WTC11 (cell line): ENCODE measurements at regions not wholly inside any gene's neighbourhood (a gene's known extent, or its start where the extent isn't known, plus 50 kb on each side); places are given as distances from the start of the nearest gene placed in this dataset.

Source experiments
- ATAC-seq: fragments of 200-7000 bp; cut with Tn5 transposase; 2 replicates; pipeline ENCODE4 v1.10.0; 2021; ENCODE audit warnings: mild to moderate bottlenecking, moderate library complexity
- CTCF ChIA-PET: fragments of 300-600 bp; sonication (Branson Sonifier 250); formaldehyde crosslinking; loops from one replicate; lab custom pipeline; 2021; ENCODE audit warnings: antibody characterized with exemption; lab: Charles Lee
- POLR2A ChIA-PET: fragments of 350-600 bp; sonication (Branson Sonifier 250); formaldehyde crosslinking; loops from one replicate; lab custom pipeline; 2021; ENCODE audit warnings: antibody characterized with exemption; lab: Charles Lee
- DNase-seq: peaks from one replicate; pipeline ENCODE4 v3.0.0; 2021; ENCODE audit warnings: low spot score
- H3K27ac Mint-ChIP-seq: 2 replicates; pipeline ENCODE4 v1.8.0; 2021; ENCODE audit warnings: mixed read lengths
- H3K27me3 Mint-ChIP-seq: 2 replicates; pipeline ENCODE4 v1.8.0; 2021; ENCODE audit warnings: low read depth, mild to moderate bottlenecking, moderate library complexity, mixed read lengths
- H3K36me3 Mint-ChIP-seq: 2 replicates; pipeline ENCODE4 v1.8.0; 2021; ENCODE audit warnings: mixed read lengths
- H3K4me1 Mint-ChIP-seq: 2 replicates; pipeline ENCODE4 v1.8.0; 2022; ENCODE audit warnings: mixed read lengths
- H3K4me3 Mint-ChIP-seq: 2 replicates; pipeline ENCODE4 v1.8.0; 2021; ENCODE audit warnings: mild to moderate bottlenecking, moderate library complexity, mixed read lengths
- H3K9me3 Mint-ChIP-seq: 2 replicates; pipeline ENCODE4 v1.8.0; 2021; ENCODE audit warnings: mixed read lengths
- CREM ChIP-seq: sonication (generic); formaldehyde crosslinking; IDR thresholded peaks from 2 replicates; pipeline ENCODE4 v1.8.1; 2022; ENCODE audit warnings: mild to moderate bottlenecking, missing genetic modification reagents, moderate library complexity
- CTCF ChIP-seq: fragments of 200-600 bp; IDR thresholded peaks from 2 replicates; pipeline ENCODE4 v1.8.0; 2022; ENCODE audit warnings: antibody characterized with exemption
- EMX1 ChIP-seq: fragments of 250-450 bp; sonication (Bioruptor Pico); IDR thresholded peaks from 2 replicates; pipeline ENCODE4 v1.8.0; 2021; ENCODE audit warnings: mild to moderate bottlenecking
- ERG ChIP-seq: fragments of 250-450 bp; sonication (Bioruptor Pico); IDR thresholded peaks from 2 replicates; pipeline ENCODE4 v1.8.0; 2021; ENCODE audit warnings: mild to moderate bottlenecking
- GTF2I ChIP-seq: fragments of 250-450 bp; sonication (Bioruptor Pico); conservative IDR thresholded peaks from 2 replicates; pipeline ENCODE4 v1.4.0; 2021; ENCODE audit warnings: mild to moderate bottlenecking
- HMGXB4 ChIP-seq: sonication (generic); formaldehyde crosslinking; IDR thresholded peaks from 2 replicates; pipeline ENCODE4 v1.8.1; 2023; ENCODE audit warnings: mild to moderate bottlenecking, moderate library complexity, missing genetic modification reagents
- JAZF1 ChIP-seq: fragments of 250-450 bp; sonication (Bioruptor Pico); IDR thresholded peaks from 2 replicates; pipeline ENCODE4 v1.9.0; 2021; ENCODE audit warnings: moderate library complexity, mild to moderate bottlenecking, inconsistent platforms
- JUN ChIP-seq: sonication (generic); formaldehyde crosslinking; IDR thresholded peaks from 2 replicates; pipeline ENCODE4 v1.8.0; 2023; ENCODE audit warnings: mild to moderate bottlenecking, missing genetic modification reagents
- MYBL2 ChIP-seq: sonication (generic); formaldehyde crosslinking; IDR thresholded peaks from 2 replicates; pipeline ENCODE4 v1.8.1; 2023; ENCODE audit warnings: mild to moderate bottlenecking, moderate library complexity, missing genetic modification reagents
- RELA ChIP-seq: sonication (generic); formaldehyde crosslinking; IDR thresholded peaks from 2 replicates; pipeline ENCODE4 v1.8.1; 2022; ENCODE audit warnings: missing genetic modification reagents, mild to moderate bottlenecking, borderline replicate concordance
- SMAD4 ChIP-seq: sonication (generic); formaldehyde crosslinking; IDR thresholded peaks from 2 replicates; pipeline ENCODE4 v1.8.0; 2022; ENCODE audit warnings: mild to moderate bottlenecking, missing genetic modification reagents
- TEAD1 ChIP-seq: sonication (generic); formaldehyde crosslinking; IDR thresholded peaks from 2 replicates; pipeline ENCODE4 v1.8.0; 2022; ENCODE audit warnings: mild to moderate bottlenecking, missing genetic modification reagents
- USF1 ChIP-seq: sonication (generic); formaldehyde crosslinking; IDR thresholded peaks from 2 replicates; pipeline ENCODE4 v1.8.0; 2022; ENCODE audit warnings: mild to moderate bottlenecking, missing genetic modification reagents
- ZBTB21 ChIP-seq: sonication (generic); formaldehyde crosslinking; IDR thresholded peaks from 2 replicates; pipeline ENCODE4 v1.8.1; 2023; ENCODE audit warnings: mild to moderate bottlenecking, missing genetic modification reagents, borderline replicate concordance
- ZNF263 ChIP-seq: sonication (generic); formaldehyde crosslinking; IDR thresholded peaks from 2 replicates; pipeline ENCODE4 v1.8.1; 2022; ENCODE audit warnings: low read depth, mild to moderate bottlenecking, moderate library complexity, missing genetic modification reagents
- TF ChIP-seq, protein P1 (sequence below): sonication (generic); formaldehyde crosslinking; IDR thresholded peaks from 2 replicates; pipeline ENCODE4 v1.8.1; 2023; ENCODE audit warnings: mild to moderate bottlenecking, missing genetic modification reagents
- TF ChIP-seq, protein P2 (sequence below): sonication (generic); formaldehyde crosslinking; IDR thresholded peaks from 2 replicates; pipeline ENCODE4 v1.8.0; 2023; ENCODE audit warnings: missing genetic modification reagents, mild to moderate bottlenecking, borderline replicate concordance

DNA sequence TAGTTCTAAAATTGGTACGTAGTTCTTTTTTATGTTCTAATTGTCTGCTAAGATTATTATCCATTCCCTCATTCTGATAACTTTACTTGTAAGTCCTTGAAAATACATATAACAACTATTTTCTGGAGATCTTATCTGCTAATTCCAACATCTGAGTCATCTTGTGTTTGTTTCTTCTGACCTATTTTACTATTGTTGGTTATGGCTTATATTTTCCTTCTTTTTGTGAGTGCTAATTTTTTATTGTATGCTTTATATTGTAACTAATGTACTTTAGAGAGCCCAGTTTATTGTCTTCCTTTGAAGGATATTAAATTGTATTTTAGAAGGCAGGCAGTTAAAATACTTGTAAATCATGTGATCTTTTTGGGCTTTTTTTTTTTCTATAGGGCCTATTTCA, 149.3 kb upstream of the LRFN5 start:
- ATAC-seq: no peak

GRCh38 chr14:41449066-41449465, 157.6 kb upstream of the LRFN5 start:
- Mint-ChIP-seq H3K27me3 (no peaks in the 10 kb centered on the region), H3K4me3 (no peak overlapping the region), H3K9me3 (no peaks in the 10 kb centered on the region), H3K27ac (no peak overlapping the region)
- POLR2A ChIA-PET: no interaction called here
- DNase-seq: no peak
- CTCF ChIA-PET: no interaction called here
- no peak for ATAC-seq
- no peak for TF ChIP-seq ZBTB21 (CRISPR knock-in tag)
- no peak for TF ChIP-seq USF1 (CRISPR knock-in tag)
- TF ChIP-seq CTCF: no peak
- TF ChIP-seq CREM (CRISPR knock-in tag): no peak
- TF ChIP-seq RELA (CRISPR knock-in tag): no peak
- TF ChIP-seq EMX1 (CRISPR knock-in tag): no peak
- TF ChIP-seq TEAD1 (CRISPR knock-in tag): no peak
- no peak for TF ChIP-seq GTF2I (CRISPR knock-in tag)
- TF ChIP-seq HMGXB4: no peak
- TF ChIP-seq, all 79 proteins: peak for 0
- no peaks in the 10 kb centered on the region for H3K36me3 Mint-ChIP-seq
- peaks cover 32% of the 10 kb centered on the region for H3K4me1 Mint-ChIP-seq

More for the DNA sequence above, 149.3 kb upstream of the LRFN5 start:
- no peaks in the 10 kb centered on the region for H3K36me3 Mint-ChIP-seq
- no peaks in the 10 kb centered on the region for H3K4me1 Mint-ChIP-seq
- H3K27ac Mint-ChIP-seq: no peak overlapping the region
- H3K9me3 Mint-ChIP-seq: no peaks in the 10 kb centered on the region
- TF ChIP-seq, protein P1, sequence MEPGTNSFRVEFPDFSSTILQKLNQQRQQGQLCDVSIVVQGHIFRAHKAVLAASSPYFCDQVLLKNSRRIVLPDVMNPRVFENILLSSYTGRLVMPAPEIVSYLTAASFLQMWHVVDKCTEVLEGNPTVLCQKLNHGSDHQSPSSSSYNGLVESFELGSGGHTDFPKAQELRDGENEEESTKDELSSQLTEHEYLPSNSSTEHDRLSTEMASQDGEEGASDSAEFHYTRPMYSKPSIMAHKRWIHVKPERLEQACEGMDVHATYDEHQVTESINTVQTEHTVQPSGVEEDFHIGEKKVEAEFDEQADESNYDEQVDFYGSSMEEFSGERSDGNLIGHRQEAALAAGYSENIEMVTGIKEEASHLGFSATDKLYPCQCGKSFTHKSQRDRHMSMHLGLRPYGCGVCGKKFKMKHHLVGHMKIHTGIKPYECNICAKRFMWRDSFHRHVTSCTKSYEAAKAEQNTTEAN (CRISPR knock-in tag): no peak
- TF ChIP-seq JAZF1 (CRISPR knock-in tag): no peak
- TF ChIP-seq SMAD4 (CRISPR knock-in tag): no peak
- no peak for TF ChIP-seq ERG (CRISPR knock-in tag)
- no peak for TF ChIP-seq JUN (CRISPR knock-in tag)
- no peak overlapping the region for H3K4me3 Mint-ChIP-seq
- CTCF ChIA-PET: no interaction called here
- H3K27me3 Mint-ChIP-seq: no peaks in the 10 kb centered on the region
- no peak for DNase-seq
- POLR2A ChIA-PET: no interaction called here

- POLR2A ChIA-PET: no interaction called here
- Mint-ChIP-seq H3K27me3 (no peaks in the 10 kb centered on the region), H3K4me1 (peaks cover 32% of the 10 kb centered on the region), H3K9me3 (no peaks in the 10 kb centered on the region), H3K27ac (no peak overlapping the region), H3K4me3 (no peak overlapping the region), H3K36me3 (no peaks in the 10 kb centered on the region)
- DNase-seq (no peak), ATAC-seq (peak; percentile 56)
- CTCF ChIA-PET: no interaction called here
- TF ChIP-seq ERG (CRISPR knock-in tag) (no peak), MYBL2 (CRISPR knock-in tag) (no peak), ZBTB21 (CRISPR knock-in tag) (no peak), JUN (CRISPR knock-in tag) (no peak), USF1 (CRISPR knock-in tag) (no peak), ZNF263 (CRISPR knock-in tag) (no peak)
- TF ChIP-seq, protein P2, sequence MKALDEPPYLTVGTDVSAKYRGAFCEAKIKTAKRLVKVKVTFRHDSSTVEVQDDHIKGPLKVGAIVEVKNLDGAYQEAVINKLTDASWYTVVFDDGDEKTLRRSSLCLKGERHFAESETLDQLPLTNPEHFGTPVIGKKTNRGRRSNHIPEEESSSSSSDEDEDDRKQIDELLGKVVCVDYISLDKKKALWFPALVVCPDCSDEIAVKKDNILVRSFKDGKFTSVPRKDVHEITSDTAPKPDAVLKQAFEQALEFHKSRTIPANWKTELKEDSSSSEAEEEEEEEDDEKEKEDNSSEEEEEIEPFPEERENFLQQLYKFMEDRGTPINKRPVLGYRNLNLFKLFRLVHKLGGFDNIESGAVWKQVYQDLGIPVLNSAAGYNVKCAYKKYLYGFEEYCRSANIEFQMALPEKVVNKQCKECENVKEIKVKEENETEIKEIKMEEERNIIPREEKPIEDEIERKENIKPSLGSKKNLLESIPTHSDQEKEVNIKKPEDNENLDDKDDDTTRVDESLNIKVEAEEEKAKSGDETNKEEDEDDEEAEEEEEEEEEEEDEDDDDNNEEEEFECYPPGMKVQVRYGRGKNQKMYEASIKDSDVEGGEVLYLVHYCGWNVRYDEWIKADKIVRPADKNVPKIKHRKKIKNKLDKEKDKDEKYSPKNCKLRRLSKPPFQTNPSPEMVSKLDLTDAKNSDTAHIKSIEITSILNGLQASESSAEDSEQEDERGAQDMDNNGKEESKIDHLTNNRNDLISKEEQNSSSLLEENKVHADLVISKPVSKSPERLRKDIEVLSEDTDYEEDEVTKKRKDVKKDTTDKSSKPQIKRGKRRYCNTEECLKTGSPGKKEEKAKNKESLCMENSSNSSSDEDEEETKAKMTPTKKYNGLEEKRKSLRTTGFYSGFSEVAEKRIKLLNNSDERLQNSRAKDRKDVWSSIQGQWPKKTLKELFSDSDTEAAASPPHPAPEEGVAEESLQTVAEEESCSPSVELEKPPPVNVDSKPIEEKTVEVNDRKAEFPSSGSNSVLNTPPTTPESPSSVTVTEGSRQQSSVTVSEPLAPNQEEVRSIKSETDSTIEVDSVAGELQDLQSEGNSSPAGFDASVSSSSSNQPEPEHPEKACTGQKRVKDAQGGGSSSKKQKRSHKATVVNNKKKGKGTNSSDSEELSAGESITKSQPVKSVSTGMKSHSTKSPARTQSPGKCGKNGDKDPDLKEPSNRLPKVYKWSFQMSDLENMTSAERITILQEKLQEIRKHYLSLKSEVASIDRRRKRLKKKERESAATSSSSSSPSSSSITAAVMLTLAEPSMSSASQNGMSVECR (CRISPR knock-in tag): no peak
Measured at GRCh38 chr14:41446008-41446407, 160.7 kb upstream of the LRFN5 start.
